Mesenchymal stem cell (in vitro differentiated cells and primary cell): ENCODE measurements at regions not wholly inside any gene's neighbourhood (a gene's known extent, or its start where the extent isn't known, plus 50 kb on each side); places are given as distances from the start of the nearest gene placed in this dataset.

Experiments used
- DNase-seq: peaks from one replicate; pipeline ENCODE4 v3.0.0-alpha.2; 2013
- H2AFZ ChIP-seq: one replicate; pipeline ENCODE4 v1.6.1; 2013; ENCODE audit warnings: low read depth, mild to moderate bottlenecking, control low read depth, inconsistent platforms, low read length, moderate library complexity
- H2AK5ac ChIP-seq: 2 replicates; pipeline ENCODE4 v1.6.1; 2013; ENCODE audit warnings: low read length, moderate library complexity, mild to moderate bottlenecking, inconsistent platforms; ENCODE audit not compliant: severe bottlenecking
- H2BK120ac ChIP-seq: one replicate; pipeline ENCODE4 v1.6.1; 2013; ENCODE audit warnings: low read depth, mild to moderate bottlenecking, inconsistent platforms, low read length, moderate library complexity
- H2BK12ac ChIP-seq, 2 experiments: one replicate each; pipeline ENCODE4 v1.6.1; 2013; ENCODE audit warnings: inconsistent platforms in 2 of 2, low read length in 2 of 2, mild to moderate bottlenecking in 2 of 2, moderate library complexity in 2 of 2, control low read depth in 1 of 2
- H2BK15ac ChIP-seq: one replicate; pipeline ENCODE4 v1.6.1; 2013; ENCODE audit warnings: mild to moderate bottlenecking, low read depth, inconsistent platforms; ENCODE audit not compliant: poor library complexity, severe bottlenecking
- H2BK5ac ChIP-seq: 2 replicates; pipeline ENCODE4 v1.6.1; 2013; ENCODE audit warnings: low read depth, mild to moderate bottlenecking, low read length, control low read depth, inconsistent platforms; ENCODE audit not compliant: poor library complexity, severe bottlenecking
- H3K14ac ChIP-seq, 2 experiments: one replicate each; pipeline ENCODE4 v1.6.1; 2013; ENCODE audit warnings: inconsistent platforms in 2 of 2, low read length in 2 of 2, control low read depth in 1 of 2, mild to moderate bottlenecking in 1 of 2, moderate library complexity in 1 of 2
- H3K18ac ChIP-seq, 2 experiments: one replicate each; pipeline ENCODE4 v1.6.1; 2013; ENCODE audit warnings: inconsistent platforms in 2 of 2, low read length in 2 of 2, control low read depth in 1 of 2, low read depth in 1 of 2, mild to moderate bottlenecking in 1 of 2
- H3K23ac ChIP-seq, 2 experiments: one replicate each; pipeline ENCODE4 v1.6.1; 2013; ENCODE audit warnings: inconsistent platforms in 2 of 2, low read length in 2 of 2, mild to moderate bottlenecking in 2 of 2, moderate library complexity in 2 of 2, control low read depth in 1 of 2
- H3K27ac ChIP-seq: 2 replicates; pipeline ENCODE4 v1.5.1; 2013; ENCODE audit warnings: mild to moderate bottlenecking, moderate library complexity, low read length, control low read depth, inconsistent platforms; ENCODE audit not compliant: poor library complexity, severe bottlenecking
- H3K27me3 ChIP-seq, 2 experiments: 2 replicates each; pipeline versions ENCODE4 v1.6.1 to v1.7.0; 2013; ENCODE audit warnings: low read length in 2 of 2, mild to moderate bottlenecking in 2 of 2, moderate library complexity in 2 of 2, control low read depth in 1 of 2, inconsistent platforms in 1 of 2; ENCODE audit not compliant: control insufficient read depth in 1 of 2, insufficient read depth in 1 of 2
- H3K36me3 ChIP-seq, 2 experiments: 2 replicates each; pipeline versions ENCODE4 v1.6.1 to v1.7.0; 2013; ENCODE audit warnings: low read length in 2 of 2, control low read depth in 1 of 2, inconsistent platforms in 1 of 2, low read depth in 1 of 2, mild to moderate bottlenecking in 1 of 2; ENCODE audit not compliant: insufficient read depth in 2 of 2, control insufficient read depth in 1 of 2
- H3K4ac ChIP-seq, 2 experiments: one replicate each; pipeline ENCODE4 v1.6.1; 2013; ENCODE audit warnings: inconsistent platforms in 2 of 2, low read length in 2 of 2, mild to moderate bottlenecking in 2 of 2, moderate library complexity in 2 of 2, control low read depth in 1 of 2, low read depth in 1 of 2
- H3K4me1 ChIP-seq: 2 replicates; pipeline ENCODE4 v1.6.1; 2013; ENCODE audit warnings: low read depth, low read length, control low read depth; ENCODE audit not compliant: control insufficient read depth, insufficient read depth
- H3K4me2 ChIP-seq: 2 replicates; pipeline ENCODE4 v1.6.1; 2013; ENCODE audit warnings: low read length, mild to moderate bottlenecking, inconsistent platforms; ENCODE audit not compliant: poor library complexity, severe bottlenecking
- H3K4me3 ChIP-seq, 2 experiments: 2 replicates each; pipeline versions ENCODE4 v1.5.1 to v1.7.0; 2013; ENCODE audit warnings: low read length in 2 of 2, mild to moderate bottlenecking in 2 of 2, control low read depth in 1 of 2, low read depth in 1 of 2; ENCODE audit not compliant: insufficient read depth in 1 of 2
- H3K79me1 ChIP-seq: replicated peaks from 2 replicates; pipeline ENCODE4 v1.6.1; 2013; ENCODE audit warnings: mild to moderate bottlenecking, control low read depth, low read length, inconsistent platforms; ENCODE audit not compliant: poor library complexity, severe bottlenecking
- H3K9ac ChIP-seq: 2 replicates; pipeline ENCODE4 v1.7.0; 2013; ENCODE audit warnings: mild to moderate bottlenecking, low read length, moderate library complexity
- H3K9me3 ChIP-seq: 2 replicates; pipeline ENCODE4 v1.7.0; 2013; ENCODE audit warnings: mild to moderate bottlenecking, low read length; ENCODE audit not compliant: control insufficient read depth
- H4K8ac ChIP-seq: one replicate; pipeline ENCODE4 v1.6.1; 2013; ENCODE audit warnings: inconsistent platforms, mild to moderate bottlenecking, low read length, moderate library complexity
- H4K91ac ChIP-seq: one replicate; pipeline ENCODE4 v1.6.1; 2013; ENCODE audit warnings: mild to moderate bottlenecking, low read length, inconsistent platforms
- WGBS: methylation state at CpG from one replicate; pipeline ENCODE4 v1.1.7; 2013; ENCODE audit warnings: mixed read lengths; 5-methylcytosine and 5-hydroxymethylcytosine counted together

GRCh38 chr3:162641907-162642306 is 1145.3 kb downstream of the OTOL1 start:
- no peak overlapping the region for H3K23ac ChIP-seq
- H3K14ac ChIP-seq, result no peak overlapping the region
- no peak overlapping the region for H3K18ac ChIP-seq
- no peak for DNase-seq
- H2BK120ac ChIP-seq, result no peak overlapping the region
- H3K36me3 ChIP-seq, result no peaks in the 10 kb centered on the region
- no peaks in the 10 kb centered on the region for H3K4me1 ChIP-seq
- H2BK12ac ChIP-seq, result no peak overlapping the region
- H2BK15ac ChIP-seq, result no peak overlapping the region
- H3K79me1 ChIP-seq, result no peaks in the 10 kb centered on the region
- H3K27me3 ChIP-seq, result no peaks in the 10 kb centered on the region
- H4K91ac ChIP-seq, result no peak overlapping the region
- H3K4ac ChIP-seq, result no peak overlapping the region
- no peak overlapping the region for H3K4me2 ChIP-seq
- WGBS, result 60% methylated on average over 2 of the region's 2 CpGs
- no peak overlapping the region for H2AFZ ChIP-seq
- no peak overlapping the region for H3K27ac ChIP-seq
- no peak overlapping the region for H3K4me3 ChIP-seq
- no peak overlapping the region for H2AK5ac ChIP-seq
- H3K9me3 ChIP-seq, result peaks cover 10% of the 10 kb centered on the region
- no peak overlapping the region for H3K9ac ChIP-seq
- H4K8ac ChIP-seq, result no peak overlapping the region
- no peak overlapping the region for H2BK5ac ChIP-seq

- Histone ChIP-seq H3K18ac (no peak overlapping the region), H2BK15ac (no peak overlapping the region), H3K36me3 (no peaks in the 10 kb centered on the region), H2BK5ac (no peak overlapping the region), H4K8ac (no peak overlapping the region), H3K4me2 (no peak overlapping the region), H3K9me3 (peaks cover 10% of the 10 kb centered on the region), H3K27ac (no peak overlapping the region), H2BK12ac (peak overlapping the region in 1 of 2 experiments; percentile 57), H2AFZ (no peak overlapping the region), H3K79me1 (no peaks in the 10 kb centered on the region), H3K27me3 (no peaks in the 10 kb centered on the region), H3K9ac (no peak overlapping the region), H2AK5ac (no peak overlapping the region), H3K4me1 (no peaks in the 10 kb centered on the region), H2BK120ac (no peak overlapping the region), H3K4ac (no peak overlapping the region), H3K14ac (no peak overlapping the region), H4K91ac (no peak overlapping the region), H3K23ac (no peak overlapping the region), H3K4me3 (no peak overlapping the region)
- WGBS, result no CpG with 5 or more reads among the region's 2 CpGs
- DNase-seq, result no peak
Observed at GRCh38 chr3:162643245-162643644, 1146.6 kb downstream of the OTOL1 start.

GRCh38 chr3:162647321-162647720 is 1150.7 kb downstream of the OTOL1 start:
- no peak overlapping the region for H2AK5ac ChIP-seq
- no peaks in the 10 kb centered on the region for H3K36me3 ChIP-seq
- H3K14ac ChIP-seq, result no peak overlapping the region
- no peak overlapping the region for H2BK12ac ChIP-seq
- H3K79me1 ChIP-seq, result no peaks in the 10 kb centered on the region
- H4K8ac ChIP-seq, result no peak overlapping the region
- H3K9ac ChIP-seq, result no peak overlapping the region
- H3K18ac ChIP-seq, result no peak overlapping the region
- no peak overlapping the region for H3K4ac ChIP-seq
- 50% methylated on average over 2 of the region's 2 CpGs for WGBS
- no peak for DNase-seq
- H2BK15ac ChIP-seq, result no peak overlapping the region
- no peak overlapping the region for H3K4me2 ChIP-seq
- H3K9me3 ChIP-seq, result peaks cover 15% of the 10 kb centered on the region
- H2BK5ac ChIP-seq, result no peak overlapping the region
- H4K91ac ChIP-seq, result no peak overlapping the region
- H3K27ac ChIP-seq, result no peak overlapping the region
- no peak overlapping the region for H3K4me3 ChIP-seq
- H3K4me1 ChIP-seq, result no peaks in the 10 kb centered on the region
- no peak overlapping the region for H2AFZ ChIP-seq
- no peaks in the 10 kb centered on the region for H3K27me3 ChIP-seq
- peak overlapping the region; percentile 19 for H2BK120ac ChIP-seq
- H3K23ac ChIP-seq, result no peak overlapping the region

GRCh38 chr3:162658003-162658402 is 1161.4 kb downstream of the OTOL1 start:
- Histone ChIP-seq H2BK5ac (no peak overlapping the region), H3K4me1 (no peaks in the 10 kb centered on the region), H3K18ac (no peak overlapping the region), H3K14ac (no peak overlapping the region), H3K9me3 (no peaks in the 10 kb centered on the region), H3K9ac (no peak overlapping the region), H3K23ac (no peak overlapping the region), H2AFZ (no peak overlapping the region), H3K36me3 (no peaks in the 10 kb centered on the region), H2AK5ac (no peak overlapping the region), H3K27ac (no peak overlapping the region), H2BK120ac (no peak overlapping the region), H3K27me3 (no peaks in the 10 kb centered on the region), H3K4me2 (no peak overlapping the region), H2BK15ac (no peak overlapping the region), H2BK12ac (no peak overlapping the region), H3K79me1 (no peaks in the 10 kb centered on the region), H4K91ac (no peak overlapping the region), H3K4me3 (no peak overlapping the region), H3K4ac (no peak overlapping the region), H4K8ac (no peak overlapping the region)
- DNase-seq, result no peak
- 80% methylated on average over 1 of the region's 1 CpG for WGBS
